GM10266 (cell line): ENCODE measurements at regions not wholly inside any gene's neighbourhood (a gene's known extent, or its start where the extent isn't known, plus 50 kb on each side); places are given as distances from the start of the nearest gene placed in this dataset.

Source experiments
- DNase-seq: peaks from one replicate; pipeline ENCODE4 v3.0.0; 2012; ENCODE audit errors: extremely low spot score
- CTCF ChIP-seq: IDR thresholded peaks from 2 replicates; pipeline ENCODE4 v1.5.1; 2012; ENCODE audit warnings: mild to moderate bottlenecking, low read depth; ENCODE audit not compliant: control insufficient read depth, insufficient read depth; ENCODE audit errors: missing control alignments

- TF ChIP-seq CTCF, result no peak
- DNase-seq, result no peak
Observed at GRCh38 chr3:72660270-72661114, 187.8 kb downstream of the SHQ1 start.

GRCh38 chr3:72659596-72659995, 188.6 kb downstream of the SHQ1 start:
- TF ChIP-seq CTCF, result no peak
- DNase-seq, result no peak

GRCh38 chr3:72659188-72659587, 189.1 kb downstream of the SHQ1 start:
- TF ChIP-seq CTCF, result no peak

GRCh38 chr3:72658466-72659100, 189.7 kb downstream of the SHQ1 start:
- no peak for DNase-seq
- no peak for TF ChIP-seq CTCF

More at GRCh38 chr3:72659188-72659587, 189.1 kb downstream of the SHQ1 start:
- no peak for DNase-seq

- no peak for DNase-seq
- no peak for TF ChIP-seq CTCF
Observed at GRCh38 chr3:72657666-72658065, 190.6 kb downstream of the SHQ1 start.

- DNase-seq, result no peak
- peak; percentile 20 for TF ChIP-seq CTCF
Observed at GRCh38 chr3:72655723-72656122, 192.5 kb downstream of the SHQ1 start.

- DNase-seq, result no peak
- TF ChIP-seq CTCF, result no peak
Observed at GRCh38 chr3:72655131-72655551, 193.1 kb downstream of the SHQ1 start.
